Osteocyte (in vitro differentiated cells): ENCODE measurements at regions not wholly inside any gene's neighbourhood (a gene's known extent, or its start where the extent isn't known, plus 50 kb on each side); places are given as distances from the start of the nearest gene placed in this dataset.
A peak's percentile ranks its signal among the peaks of the same experiment; 100 is the strongest.

Experiments
- DNase-seq: peaks from one replicate; pipeline ENCODE4 v3.0.0; 2021; ENCODE audit warnings: mixed read lengths; ENCODE audit not compliant: unreplicated experiment; ENCODE audit errors: extremely low spot score
- H3K27ac Mint-ChIP-seq: one replicate; pipeline ENCODE4 v1.8.0; 2021; ENCODE audit warnings: mild to moderate bottlenecking, mixed read lengths; ENCODE audit not compliant: unreplicated experiment
- H3K27me3 Mint-ChIP-seq: one replicate; pipeline ENCODE4 v1.8.0; 2021; ENCODE audit warnings: mixed read lengths; ENCODE audit not compliant: unreplicated experiment
- H3K36me3 Mint-ChIP-seq: one replicate; pipeline ENCODE4 v1.8.0; 2021; ENCODE audit warnings: mixed read lengths; ENCODE audit not compliant: unreplicated experiment
- H3K4me1 Mint-ChIP-seq: one replicate; pipeline ENCODE4 v1.8.0; 2021; ENCODE audit warnings: mixed read lengths; ENCODE audit not compliant: unreplicated experiment
- H3K4me3 Mint-ChIP-seq: one replicate; pipeline ENCODE4 v1.8.0; 2021; ENCODE audit warnings: mild to moderate bottlenecking, moderate library complexity, mixed read lengths; ENCODE audit not compliant: unreplicated experiment
- H3K9me3 Mint-ChIP-seq: one replicate; pipeline ENCODE4 v1.8.0; 2021; ENCODE audit warnings: mixed read lengths; ENCODE audit not compliant: unreplicated experiment
- CTCF ChIP-seq: fragments of 200-600 bp; sonication (generic); IDR thresholded peaks from 2 replicates; pipeline ENCODE4 v1.5.0; 2021; ENCODE audit warnings: antibody characterized with exemption, mild to moderate bottlenecking, moderate library complexity

GRCh38 chr14:49986343-49987014, 93.6 kb downstream of the ARF6 start:
- H3K36me3 Mint-ChIP-seq: no peaks in the 10 kb centered on the region
- H3K4me3 Mint-ChIP-seq: no peak overlapping the region
- H3K9me3 Mint-ChIP-seq: no peaks in the 10 kb centered on the region
- H3K27me3 Mint-ChIP-seq: no peaks in the 10 kb centered on the region
- TF ChIP-seq CTCF: no peak
- H3K4me1 Mint-ChIP-seq: peaks cover 47% of the 10 kb centered on the region
- peak overlapping the region; percentile 78 for H3K27ac Mint-ChIP-seq
- no peak for DNase-seq

- no peaks in the 10 kb centered on the region for H3K9me3 Mint-ChIP-seq
- no peaks in the 10 kb centered on the region for H3K36me3 Mint-ChIP-seq
- H3K27me3 Mint-ChIP-seq: no peaks in the 10 kb centered on the region
- no peak for DNase-seq
- peaks cover 32% of the 10 kb centered on the region for H3K4me1 Mint-ChIP-seq
- no peak overlapping the region for H3K4me3 Mint-ChIP-seq
- no peak for TF ChIP-seq CTCF
- H3K27ac Mint-ChIP-seq: no peak overlapping the region
Measured at GRCh38 chr14:49988080-49988990, 95.5 kb downstream of the ARF6 start.

GRCh38 chr14:49989966-49990365, 97.1 kb downstream of the ARF6 start:
- H3K4me1 Mint-ChIP-seq: peaks cover 17% of the 10 kb centered on the region
- H3K4me3 Mint-ChIP-seq: no peak overlapping the region
- H3K27ac Mint-ChIP-seq: no peak overlapping the region
- no peaks in the 10 kb centered on the region for H3K36me3 Mint-ChIP-seq
- no peak for TF ChIP-seq CTCF
- H3K9me3 Mint-ChIP-seq: no peaks in the 10 kb centered on the region
- no peaks in the 10 kb centered on the region for H3K27me3 Mint-ChIP-seq
- DNase-seq: no peak

- TF ChIP-seq CTCF: no peak
- Mint-ChIP-seq H3K27ac (no peak overlapping the region), H3K9me3 (no peaks in the 10 kb centered on the region), H3K27me3 (no peaks in the 10 kb centered on the region), H3K36me3 (no peaks in the 10 kb centered on the region), H3K4me3 (no peak overlapping the region), H3K4me1 (peaks cover 16% of the 10 kb centered on the region)
- no peak for DNase-seq
Measured at GRCh38 chr14:49991491-49991890, 98.6 kb downstream of the ARF6 start.

GRCh38 chr14:49992036-49992435, 99.2 kb downstream of the ARF6 start:
- H3K9me3 Mint-ChIP-seq: no peaks in the 10 kb centered on the region
- no peak for DNase-seq
- TF ChIP-seq CTCF: no peak
- H3K27ac Mint-ChIP-seq: no peak overlapping the region
- H3K36me3 Mint-ChIP-seq: no peaks in the 10 kb centered on the region
- H3K4me3 Mint-ChIP-seq: no peak overlapping the region
- H3K4me1 Mint-ChIP-seq: peaks cover 10% of the 10 kb centered on the region
- H3K27me3 Mint-ChIP-seq: no peaks in the 10 kb centered on the region
